B cell (primary cell): ENCODE measurements at regions not wholly inside any gene's neighbourhood (a gene's known extent, or its start where the extent isn't known, plus 50 kb on each side); places are given as distances from the start of the nearest gene placed in this dataset.
"Not testable (repeated sequence)": the region's sequence is repeated elsewhere in the genome, so short reads cannot be mapped to it uniquely, and the experiment has no call there.

Source experiments
- ATAC-seq: fragments of 200-7000 bp; cut with Tn5 transposase; one replicate; pipeline ENCODE4 v1.10.0; 2021; ENCODE audit warnings: low read depth, mild to moderate bottlenecking, moderate number of reproducible peaks, moderate library complexity
- CTCF ChIA-PET: fragments of 350-600 bp; sonication (Branson Sonifier 250); formaldehyde crosslinking; loops from one replicate; lab custom pipeline; 2021; ENCODE audit warnings: antibody characterized with exemption, inconsistent platforms; lab: Charles Lee
- POLR2A ChIA-PET: fragments of 350-600 bp; sonication (Branson Sonifier 250); formaldehyde crosslinking; loops from one replicate; lab custom pipeline; 2021; ENCODE audit warnings: antibody characterized with exemption; lab: Charles Lee
- DNase-seq: peaks from one replicate; pipeline ENCODE4 v3.0.0; 2013
- H2AFZ ChIP-seq: 2 replicates; pipeline ENCODE4 v1.6.1; 2012; ENCODE audit warnings: mild to moderate bottlenecking, low read depth, low read length; ENCODE audit not compliant: insufficient read depth, poor library complexity, severe bottlenecking
- H3K27ac ChIP-seq, 2 donors: 1 replicate in 1 of 2; 2 replicates in 1 of 2; pipeline ENCODE4 v1.5.1; 2012 to 2013; ENCODE audit warnings: low read length in 2 of 2, mild to moderate bottlenecking in 2 of 2, moderate library complexity in 1 of 2
- H3K27me3 ChIP-seq, 4 experiments: fragments of 200-600 bp in 1 of 4; sonication (generic) in 1 of 4; replicated peaks in 1 of 4; 1 replicate in 2 of 4; 2 replicates in 2 of 4; pipeline versions ENCODE4 v1.6.1 to v1.7.0; 2013 to 2016; ENCODE audit warnings: low read length in 3 of 4, mild to moderate bottlenecking in 2 of 4, mixed read lengths in 1 of 4, moderate library complexity in 1 of 4; ENCODE audit not compliant: insufficient read depth in 4 of 4, control insufficient read depth in 3 of 4; ENCODE audit errors: control extremely low read depth in 1 of 4
- H3K36me3 ChIP-seq, 2 experiments: replicated peaks in 1 of 2; 1 replicate in 1 of 2; 2 replicates in 1 of 2; pipeline versions ENCODE4 v1.6.1 to v1.7.1; 2013; ENCODE audit warnings: low read length in 1 of 2; ENCODE audit not compliant: insufficient read depth in 2 of 2, control insufficient read depth in 1 of 2; ENCODE audit errors: control extremely low read depth in 1 of 2, extremely low read depth in 1 of 2
- H3K4me1 ChIP-seq, 2 donors: fragments of 200-600 bp in 1 of 2; sonication (generic) in 1 of 2; 1 replicate in 1 of 2; 2 replicates in 1 of 2; pipeline versions ENCODE4 v1.5.1 to v1.6.1; 2013 to 2017; ENCODE audit warnings: low read length in 2 of 2; ENCODE audit not compliant: control insufficient read depth in 2 of 2, insufficient read depth in 2 of 2
- H3K4me2 ChIP-seq: replicated peaks from 2 replicates; pipeline ENCODE3; 2012; ENCODE audit warnings: mild to moderate bottlenecking, low read depth, low read length; ENCODE audit not compliant: poor library complexity, severe bottlenecking
- H3K4me3 ChIP-seq, 5 experiments: fragments of 200-600 bp in 1 of 5; sonication (generic) in 1 of 5; 1 replicate in 3 of 5; 2 replicates in 2 of 5; pipeline versions ENCODE4 v1.5.1 to v1.7.0; 2011 to 2016; ENCODE audit warnings: low read length in 4 of 5, mild to moderate bottlenecking in 4 of 5, low read depth in 2 of 5, control low read depth in 1 of 5, moderate library complexity in 1 of 5; ENCODE audit not compliant: insufficient read depth in 1 of 5; ENCODE audit errors: control extremely low read depth in 1 of 5, extremely low read depth in 1 of 5
- H3K79me2 ChIP-seq: fragments of 200-600 bp; sonication (generic); one replicate; pipeline ENCODE4 v1.6.0; 2016; ENCODE audit warnings: low read length; ENCODE audit not compliant: control insufficient read depth, insufficient read depth
- H3K9ac ChIP-seq: fragments of 200-600 bp; sonication (generic); 2 replicates; pipeline ENCODE4 v1.6.1; 2017; ENCODE audit warnings: mild to moderate bottlenecking, low read length, moderate library complexity
- H3K9me3 ChIP-seq, 3 donors: one replicate each; pipeline versions ENCODE4 v1.6.1 to v1.7.1; 2013; ENCODE audit warnings: low read length in 2 of 3; ENCODE audit not compliant: control insufficient read depth in 2 of 3, insufficient read depth in 1 of 3; ENCODE audit errors: control extremely low read depth in 1 of 3
- H4K20me1 ChIP-seq: 2 replicates; pipeline ENCODE4 v1.6.0; 2012; ENCODE audit warnings: mild to moderate bottlenecking, low read length; ENCODE audit not compliant: insufficient read depth, control insufficient read depth, poor library complexity, severe bottlenecking
- H3K27ac Mint-ChIP-seq: one replicate; pipeline ENCODE4 v1.8.0; 2021; ENCODE audit warnings: mixed read lengths
- H3K27me3 Mint-ChIP-seq: one replicate; pipeline ENCODE4 v1.8.0; 2021; ENCODE audit warnings: mixed read lengths
- H3K4me1 Mint-ChIP-seq: one replicate; pipeline ENCODE4 v1.8.0; 2021; ENCODE audit warnings: mixed read lengths
- H3K4me3 Mint-ChIP-seq: one replicate; pipeline ENCODE4 v1.8.0; 2021; ENCODE audit warnings: mixed read lengths
- H3K9me3 Mint-ChIP-seq: one replicate; pipeline ENCODE4 v1.8.0; 2022; ENCODE audit warnings: mixed read lengths; ENCODE audit not compliant: insufficient read depth
- CTCF ChIP-seq: fragments of 200-600 bp; IDR thresholded peaks from one replicate; pipeline ENCODE4 v1.8.0; 2022; ENCODE audit warnings: antibody characterized with exemption, mild to moderate bottlenecking
- EZH2 ChIP-seq: IDR thresholded peaks from 2 replicates; pipeline ENCODE4 v1.6.1; 2012; ENCODE audit warnings: borderline replicate concordance, low read depth, mild to moderate bottlenecking, moderate library complexity, low read length; ENCODE audit not compliant: insufficient read depth, poor library complexity, severe bottlenecking
- WGBS: methylation state at CpG from one replicate; pipeline ENCODE4 v1.1.5; 2013; ENCODE audit warnings: missing lambda C conversion rate; ENCODE audit not compliant: insufficient coverage; 5-methylcytosine and 5-hydroxymethylcytosine counted together
- intact Hi-C: fragments of 100-400 bp; cut with micrococcal nuclease; formaldehyde crosslinking; loops from one replicate; pipeline ENCODE4 v1.10.0; 2022

- intact Hi-C loops: no loop called here
Measured at GRCh38 chr2:21841341-21841740, 717.6 kb downstream of the TDRD15 start.

DNA sequence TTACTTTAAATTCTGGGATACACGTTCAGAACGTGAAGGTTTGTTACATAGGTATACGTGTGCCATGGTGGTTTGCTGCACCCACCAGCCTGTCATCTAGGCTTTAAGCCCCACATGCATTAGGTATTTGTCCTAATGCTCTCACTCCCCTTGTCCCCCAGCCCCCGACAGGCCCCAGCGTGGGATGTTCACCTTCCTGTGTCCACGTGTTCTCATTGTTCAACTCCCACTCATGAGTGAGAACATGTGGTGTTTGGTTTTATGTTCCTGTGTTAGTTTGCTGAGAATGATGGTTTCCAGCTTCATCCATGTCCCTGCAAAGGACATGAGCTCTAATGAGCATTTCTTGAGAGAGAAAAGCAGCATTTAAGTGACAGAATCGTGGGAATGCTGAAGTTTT lies 726.6 kb downstream of the TDRD15 start:
- H3K36me3 ChIP-seq, H3K4me2 ChIP-seq, H2AFZ ChIP-seq, H3K4me1 Mint-ChIP-seq, CTCF ChIA-PET, H3K27ac ChIP-seq, H3K4me3 ChIP-seq, H4K20me1 ChIP-seq, H3K27ac Mint-ChIP-seq, H3K9me3 ChIP-seq, H3K9me3 Mint-ChIP-seq, H3K4me1 ChIP-seq, ATAC-seq, POLR2A ChIA-PET, intact Hi-C loops, DNase-seq, H3K4me3 Mint-ChIP-seq, H3K27me3 ChIP-seq, H3K79me2 ChIP-seq, H3K27me3 Mint-ChIP-seq, H3K9ac ChIP-seq: not testable (repeated sequence)
- 80% methylated on average over 1 of the region's 7 CpGs for WGBS

More at GRCh38 chr2:21841341-21841740, 717.6 kb downstream of the TDRD15 start:
- no peak overlapping the region for H3K9ac ChIP-seq
- H3K27me3 ChIP-seq: no peaks in the 10 kb centered on the region
- no peak overlapping the region for H3K27ac Mint-ChIP-seq
- CTCF ChIA-PET: no interaction called here
- H3K4me2 ChIP-seq: no peak overlapping the region
- ATAC-seq (no peak), DNase-seq (no peak)
- TF ChIP-seq EZH2 (no peak), CTCF (no peak)
- H3K27me3 Mint-ChIP-seq: no peaks in the 10 kb centered on the region
- no peaks in the 10 kb centered on the region for H3K36me3 ChIP-seq
- H3K9me3 Mint-ChIP-seq: peaks cover 5% of the 10 kb centered on the region
- H3K4me3 ChIP-seq: no peak overlapping the region
- no peak overlapping the region for H3K4me3 Mint-ChIP-seq
- POLR2A ChIA-PET: no interaction called here
- no peaks in the 10 kb centered on the region for H3K79me2 ChIP-seq
- no peaks in the 10 kb centered on the region for H3K4me1 Mint-ChIP-seq
- H4K20me1 ChIP-seq: no peaks in the 10 kb centered on the region
- no peaks in the 10 kb centered on the region for H3K4me1 ChIP-seq
- WGBS: 53% methylated on average over 3 of the region's 3 CpGs
- H3K9me3 ChIP-seq: peaks cover 0 to 7% (median 0%) of the 10 kb centered on the region in 3 donors
- no peak overlapping the region for H2AFZ ChIP-seq
- H3K27ac ChIP-seq: no peak overlapping the region
